Endothelial cell (in vitro differentiated cells): ENCODE measurements at regions not wholly inside any gene's neighbourhood (a gene's known extent, or its start where the extent isn't known, plus 50 kb on each side); places are given as distances from the start of the nearest gene placed in this dataset.

Source experiments
- DNase-seq: peaks from one replicate; pipeline ENCODE4 v3.0.0; 2021; ENCODE audit warnings: low spot score
- H3K27ac Mint-ChIP-seq: one replicate; pipeline ENCODE4 v1.8.0; 2021; ENCODE audit warnings: mixed read lengths, inconsistent platforms; ENCODE audit not compliant: unreplicated experiment
- H3K27me3 Mint-ChIP-seq: one replicate; pipeline ENCODE4 v1.8.0; 2021; ENCODE audit warnings: mild to moderate bottlenecking, moderate library complexity, mixed read lengths, inconsistent platforms; ENCODE audit not compliant: unreplicated experiment
- H3K36me3 Mint-ChIP-seq: one replicate; pipeline ENCODE4 v1.8.0; 2021; ENCODE audit warnings: mild to moderate bottlenecking, low read depth, mixed read lengths, inconsistent platforms; ENCODE audit not compliant: unreplicated experiment
- H3K4me1 Mint-ChIP-seq: one replicate; pipeline ENCODE4 v1.8.0; 2021; ENCODE audit warnings: mild to moderate bottlenecking, mixed read lengths, inconsistent platforms; ENCODE audit not compliant: unreplicated experiment
- H3K4me3 Mint-ChIP-seq: one replicate; pipeline ENCODE4 v1.8.0; 2021; ENCODE audit warnings: mild to moderate bottlenecking, mixed read lengths, inconsistent platforms; ENCODE audit not compliant: unreplicated experiment
- H3K9me3 Mint-ChIP-seq: one replicate; pipeline ENCODE4 v1.8.0; 2021; ENCODE audit warnings: mixed read lengths, inconsistent platforms; ENCODE audit not compliant: unreplicated experiment
- TF ChIP-seq, protein P1 (sequence below): fragments of 200-600 bp; sonication (generic); IDR thresholded peaks from one replicate; pipeline ENCODE4 v1.5.0; 2021; ENCODE audit warnings: antibody characterized with exemption; ENCODE audit not compliant: unreplicated experiment

DNA sequence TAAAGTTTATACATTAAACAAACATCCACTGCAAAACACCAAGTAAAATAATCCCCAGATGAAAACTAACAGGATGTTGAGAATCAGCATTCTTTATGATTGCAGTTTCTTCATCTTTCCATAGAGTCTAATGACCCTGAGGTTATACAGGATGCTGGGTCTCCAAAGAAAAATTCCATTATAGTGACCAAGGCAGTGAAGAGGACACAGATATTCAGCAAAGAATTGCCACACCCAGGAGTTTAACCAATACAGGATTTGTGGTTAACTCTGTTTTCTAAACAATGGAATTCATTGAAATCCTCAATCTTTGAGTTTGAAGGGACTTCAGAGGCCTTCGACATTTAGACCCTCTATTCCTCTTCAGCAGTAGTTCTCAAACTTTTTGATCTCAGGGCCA, 76.2 kb upstream of the ESX1 start:
- DNase-seq: no peak
- no peaks in the 10 kb centered on the region for H3K36me3 Mint-ChIP-seq

DNA sequence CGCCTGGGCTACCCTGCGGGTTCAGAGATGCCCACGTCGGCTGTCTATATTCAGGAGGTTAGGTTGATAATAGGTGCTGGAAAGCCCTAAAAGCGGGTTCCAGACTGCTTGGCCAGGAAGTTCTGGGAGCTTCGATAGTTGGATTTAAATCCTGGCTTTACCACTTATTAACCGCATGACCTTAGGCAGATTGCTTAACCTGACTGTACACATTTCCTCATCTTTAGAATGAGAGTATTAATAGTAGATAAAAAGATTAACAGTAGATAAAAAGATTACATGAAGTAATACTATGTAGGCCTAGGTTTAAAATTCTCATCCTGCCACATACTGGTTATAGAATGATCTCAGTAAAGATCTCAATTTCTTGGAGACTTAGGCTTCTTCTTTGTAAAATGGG, 75.0 kb upstream of the ESX1 start:
- Mint-ChIP-seq H3K4me3 (no peak overlapping the region), H3K9me3 (no peaks in the 10 kb centered on the region)

More for the DNA sequence above, 76.2 kb upstream of the ESX1 start:
- Mint-ChIP-seq H3K4me1 (no peaks in the 10 kb centered on the region), H3K27me3 (no peaks in the 10 kb centered on the region), H3K27ac (no peak overlapping the region), H3K9me3 (no peaks in the 10 kb centered on the region), H3K4me3 (no peak overlapping the region)
- TF ChIP-seq, protein P1, sequence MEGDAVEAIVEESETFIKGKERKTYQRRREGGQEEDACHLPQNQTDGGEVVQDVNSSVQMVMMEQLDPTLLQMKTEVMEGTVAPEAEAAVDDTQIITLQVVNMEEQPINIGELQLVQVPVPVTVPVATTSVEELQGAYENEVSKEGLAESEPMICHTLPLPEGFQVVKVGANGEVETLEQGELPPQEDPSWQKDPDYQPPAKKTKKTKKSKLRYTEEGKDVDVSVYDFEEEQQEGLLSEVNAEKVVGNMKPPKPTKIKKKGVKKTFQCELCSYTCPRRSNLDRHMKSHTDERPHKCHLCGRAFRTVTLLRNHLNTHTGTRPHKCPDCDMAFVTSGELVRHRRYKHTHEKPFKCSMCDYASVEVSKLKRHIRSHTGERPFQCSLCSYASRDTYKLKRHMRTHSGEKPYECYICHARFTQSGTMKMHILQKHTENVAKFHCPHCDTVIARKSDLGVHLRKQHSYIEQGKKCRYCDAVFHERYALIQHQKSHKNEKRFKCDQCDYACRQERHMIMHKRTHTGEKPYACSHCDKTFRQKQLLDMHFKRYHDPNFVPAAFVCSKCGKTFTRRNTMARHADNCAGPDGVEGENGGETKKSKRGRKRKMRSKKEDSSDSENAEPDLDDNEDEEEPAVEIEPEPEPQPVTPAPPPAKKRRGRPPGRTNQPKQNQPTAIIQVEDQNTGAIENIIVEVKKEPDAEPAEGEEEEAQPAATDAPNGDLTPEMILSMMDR: no peak

DNA sequence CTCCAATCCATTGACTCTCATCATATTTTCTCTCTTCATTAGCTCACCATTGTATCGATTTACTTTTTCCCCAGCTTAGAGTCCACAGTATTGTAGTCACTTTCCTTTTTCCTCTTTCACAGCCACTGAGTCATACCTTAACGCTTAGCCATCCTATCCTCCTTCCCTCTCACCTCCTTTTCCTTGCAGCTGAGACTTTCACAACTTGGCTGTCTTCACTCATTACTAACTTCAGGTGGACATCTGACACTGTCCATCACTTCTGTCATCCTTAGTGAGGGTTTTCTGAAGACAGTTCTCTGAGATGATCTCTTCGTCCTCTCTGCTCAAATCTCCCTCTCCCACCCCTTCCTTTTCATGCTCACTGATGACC, 70.5 kb upstream of the ESX1 start:
- Mint-ChIP-seq H3K4me3 (no peak overlapping the region), H3K9me3 (no peaks in the 10 kb centered on the region), H3K27ac (no peak overlapping the region), H3K27me3 (peaks cover 3% of the 10 kb centered on the region), H3K4me1 (peaks cover 10% of the 10 kb centered on the region), H3K36me3 (no peaks in the 10 kb centered on the region)
- TF ChIP-seq, protein P1: no peak
- no peak for DNase-seq

More for the DNA sequence above, 75.0 kb upstream of the ESX1 start:
- Mint-ChIP-seq H3K36me3 (no peaks in the 10 kb centered on the region), H3K27me3 (no peaks in the 10 kb centered on the region), H3K27ac (no peak overlapping the region), H3K4me1 (peaks cover 5% of the 10 kb centered on the region)
- TF ChIP-seq, protein P1: no peak
- DNase-seq: no peak

DNA sequence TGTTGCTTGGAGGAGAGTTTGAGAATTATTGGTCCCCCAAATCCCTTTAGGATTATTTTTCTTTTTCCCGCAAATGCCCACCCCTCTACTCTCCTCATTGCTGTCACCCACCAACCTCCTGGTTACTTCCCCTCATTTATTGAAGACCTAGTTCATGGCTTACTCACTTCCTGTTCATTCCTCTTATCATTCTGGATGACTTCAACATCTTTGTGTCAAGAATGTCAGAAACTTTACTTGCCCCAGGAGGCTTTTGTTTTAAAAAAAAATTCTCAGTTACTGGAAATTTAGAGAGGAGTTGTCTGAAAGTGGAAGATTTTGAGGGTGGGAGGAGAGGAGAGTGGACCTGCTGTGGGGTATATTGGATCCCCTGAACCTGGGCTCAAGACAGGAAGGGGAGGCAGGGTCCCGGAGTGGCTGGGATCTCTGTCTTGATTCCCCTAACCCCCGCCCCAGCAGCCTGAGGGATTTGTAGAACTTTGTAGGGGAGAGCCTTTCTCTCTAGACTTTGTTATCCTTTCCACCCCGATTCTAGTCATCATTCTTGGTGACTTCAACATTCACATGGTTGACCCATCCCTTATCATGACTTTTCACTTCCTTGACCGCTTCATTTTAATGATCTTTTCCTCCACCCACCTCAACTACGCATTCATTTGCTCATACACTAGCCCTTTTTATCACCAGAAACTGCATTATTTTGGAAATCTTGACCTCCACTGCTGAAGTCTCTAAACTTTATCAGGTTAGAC, 69.9 kb upstream of the ESX1 start:
- DNase-seq: no peak

DNA sequence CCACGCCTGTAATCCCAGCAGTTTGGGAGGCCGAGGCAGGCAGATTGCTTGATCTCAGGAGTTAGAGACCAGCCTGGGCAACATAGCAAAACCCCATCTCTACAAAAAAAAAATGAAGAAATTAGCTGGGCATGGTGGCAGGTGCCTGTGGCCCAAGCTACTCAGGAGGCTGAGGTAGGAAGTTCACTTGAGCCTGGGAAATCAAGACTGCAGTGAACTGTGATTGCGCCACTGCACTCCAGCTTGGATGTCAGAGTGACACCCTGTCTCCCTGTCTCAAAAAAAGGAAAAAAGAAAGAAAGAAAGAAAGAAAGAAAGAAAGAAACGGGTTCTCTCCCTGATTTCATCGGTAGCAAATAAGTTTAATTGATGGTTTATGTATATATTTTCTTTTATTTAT, 64.6 kb upstream of the ESX1 start:
- Mint-ChIP-seq H3K27ac (no peak overlapping the region), H3K4me1 (peaks cover 9% of the 10 kb centered on the region), H3K27me3 (peaks cover 2% of the 10 kb centered on the region), H3K4me3 (no peak overlapping the region), H3K9me3 (no peaks in the 10 kb centered on the region), H3K36me3 (no peaks in the 10 kb centered on the region)
- TF ChIP-seq, protein P1: no peak
- DNase-seq: no peak

More for the DNA sequence above, 69.9 kb upstream of the ESX1 start:
- TF ChIP-seq, protein P1: no peak
- Mint-ChIP-seq H3K9me3 (no peaks in the 10 kb centered on the region), H3K27me3 (peaks cover 3% of the 10 kb centered on the region), H3K4me1 (peaks cover 10% of the 10 kb centered on the region), H3K4me3 (no peak overlapping the region), H3K27ac (no peak overlapping the region), H3K36me3 (no peaks in the 10 kb centered on the region)
